PC-3 (cell line): ENCODE measurements at regions not wholly inside any gene's neighbourhood (a gene's known extent, or its start where the extent isn't known, plus 50 kb on each side); places are given as distances from the start of the nearest gene placed in this dataset.
"Not testable (repeated sequence)": the region's sequence is repeated elsewhere in the genome, so short reads cannot be mapped to it uniquely, and the experiment has no call there.

Experiments used
- ATAC-seq: fragments of 200-7000 bp; cut with Tn5 transposase; 2 replicates; pipeline ENCODE4 v1.9.1; 2020; ENCODE audit warnings: mild to moderate bottlenecking, moderate library complexity
- BruUV-seq: library from RNA; stranded (reverse); fragments of 400-500 nt; replicated peaks from 2 replicates; lab custom pipeline; 2021; lab: Mats Ljungman, UMichigan
- CTCF ChIA-PET: fragments of 300-600 bp; sonication (Branson Sonifier 250); formaldehyde crosslinking; loops from one replicate; lab custom pipeline; 2022; ENCODE audit warnings: antibody characterized with exemption; lab: Charles Lee
- POLR2A ChIA-PET: fragments of 300-600 bp; sonication (Branson Sonifier 250); formaldehyde crosslinking; loops from one replicate; lab custom pipeline; 2022; ENCODE audit warnings: antibody characterized with exemption; ENCODE audit not compliant: unreplicated experiment; lab: Charles Lee
- DNase-seq: peaks from one replicate; pipeline ENCODE4 v3.0.0-alpha.2; 2015
- H2AFZ ChIP-seq: fragments of 300-600 bp; sonication (generic); 2 replicates; pipeline ENCODE4 v1.6.0; 2016; ENCODE audit warnings: antibody characterized with exemption, low read length
- H3F3A ChIP-seq: fragments of 300-600 bp; sonication (generic); one replicate; pipeline ENCODE4 v1.6.0; 2017; ENCODE audit warnings: antibody characterized with exemption, low read length, control low read depth, mild to moderate bottlenecking; ENCODE audit not compliant: unreplicated experiment
- H3K27ac ChIP-seq: fragments of 300-600 bp; sonication (generic); 2 replicates; pipeline ENCODE4 v1.5.1; 2016; ENCODE audit warnings: mild to moderate bottlenecking, low read length
- H3K27me3 ChIP-seq: fragments of 300-600 bp; sonication (generic); 2 replicates; pipeline ENCODE4 v1.6.1; 2016; ENCODE audit warnings: low read length, mixed read lengths
- H3K36me3 ChIP-seq: fragments of 300-600 bp; sonication (generic); 2 replicates; pipeline ENCODE4 v1.6.1; 2016; ENCODE audit warnings: low read depth, mixed run types, low read length, mixed read lengths
- H3K4me1 ChIP-seq: fragments of 300-600 bp; sonication (generic); 2 replicates; pipeline ENCODE4 v1.5.1; 2016; ENCODE audit warnings: low read length; ENCODE audit not compliant: insufficient read depth
- H3K4me2 ChIP-seq: fragments of 300-600 bp; sonication (generic); 2 replicates; pipeline ENCODE4 v1.6.0; 2016; ENCODE audit warnings: low read length
- H3K4me3 ChIP-seq: fragments of 300-600 bp; sonication (generic); 2 replicates; pipeline ENCODE4 v1.5.1; 2016; ENCODE audit warnings: mild to moderate bottlenecking, low read length, mixed read lengths
- H3K79me2 ChIP-seq: fragments of 300-600 bp; sonication (generic); 2 replicates; pipeline ENCODE4 v1.6.1; 2017; ENCODE audit warnings: low read length, mixed read lengths
- H3K9ac ChIP-seq: fragments of 300-600 bp; sonication (generic); 2 replicates; pipeline ENCODE4 v1.6.0; 2016; ENCODE audit warnings: mild to moderate bottlenecking, low read length
- H3K9me2 ChIP-seq: fragments of 300-600 bp; sonication (generic); replicated peaks from 2 replicates; pipeline ENCODE4 v1.6.1; 2016; ENCODE audit warnings: mixed run types, low read length, mixed read lengths
- H3K9me3 ChIP-seq: fragments of 300-600 bp; sonication (generic); 2 replicates; pipeline ENCODE4 v1.6.1; 2016; ENCODE audit warnings: low read length, mixed read lengths
- H4K20me1 ChIP-seq: fragments of 300-600 bp; sonication (generic); 2 replicates; pipeline ENCODE4 v1.6.1; 2016; ENCODE audit warnings: low read length, mixed read lengths
- intact Hi-C: fragments of 100-400 bp; cut with micrococcal nuclease; formaldehyde crosslinking; loops from 2 replicates; pipeline ENCODE4 v1.9.0; 2023

- POLR2A ChIA-PET, H4K20me1 ChIP-seq, H3K9ac ChIP-seq, CTCF ChIA-PET, DNase-seq, H3F3A ChIP-seq, H3K4me1 ChIP-seq, H2AFZ ChIP-seq, H3K4me2 ChIP-seq, intact Hi-C loops, H3K9me2 ChIP-seq, H3K27me3 ChIP-seq, BruUV-seq, ATAC-seq, H3K79me2 ChIP-seq, H3K36me3 ChIP-seq, H3K27ac ChIP-seq, H3K4me3 ChIP-seq, H3K9me3 ChIP-seq: not testable (repeated sequence)
These were observed 66.1 kb upstream of the POTED start for GRCh38 chr21:13543482-13543881.

- ATAC-seq, BruUV-seq, intact Hi-C loops, H3F3A ChIP-seq, H4K20me1 ChIP-seq, H2AFZ ChIP-seq, H3K4me1 ChIP-seq, H3K9ac ChIP-seq, H3K9me3 ChIP-seq, H3K79me2 ChIP-seq, H3K9me2 ChIP-seq, DNase-seq, H3K27me3 ChIP-seq, CTCF ChIA-PET, H3K4me3 ChIP-seq, H3K36me3 ChIP-seq, H3K4me2 ChIP-seq, POLR2A ChIA-PET, H3K27ac ChIP-seq: not testable (repeated sequence)
These were observed 64.1 kb upstream of the POTED start for GRCh38 chr21:13545525-13545924.
